CD4-positive, alpha-beta T cell treated with Interleukin-2 at 100 ng/mL for 4 hours (primary cell): ENCODE measurements at regions not wholly inside any gene's neighbourhood (a gene's known extent, or its start where the extent isn't known, plus 50 kb on each side); places are given as distances from the start of the nearest gene placed in this dataset.
"Not testable (repeated sequence)": the region's sequence is repeated elsewhere in the genome, so short reads cannot be mapped to it uniquely, and the experiment has no call there.

Experiments used
- DNase-seq: peaks from one replicate; pipeline ENCODE4 v3.0.0-alpha.2; 2020; ENCODE audit warnings: low spot score

DNA sequence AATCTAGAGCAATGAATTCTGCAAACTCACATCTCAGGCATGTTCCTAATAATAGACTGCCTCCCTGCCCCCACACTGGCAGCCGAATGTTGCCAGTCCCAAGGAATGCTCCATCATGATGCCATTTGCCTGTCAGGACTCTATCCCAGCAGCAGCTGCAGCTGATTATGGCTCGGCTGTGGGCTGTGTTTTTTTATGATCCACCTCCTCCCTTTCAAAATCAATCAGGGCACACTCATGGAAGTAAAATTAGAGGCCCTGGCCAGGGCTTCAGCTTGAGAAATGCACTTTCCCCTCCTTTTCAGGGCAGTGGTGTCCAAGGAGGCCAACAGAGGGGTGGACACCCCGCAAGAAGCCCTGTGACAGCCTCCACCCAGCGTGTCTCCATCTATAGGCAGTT is 176.7 kb upstream of the S1PR3 start:
- no peak for DNase-seq

DNA sequence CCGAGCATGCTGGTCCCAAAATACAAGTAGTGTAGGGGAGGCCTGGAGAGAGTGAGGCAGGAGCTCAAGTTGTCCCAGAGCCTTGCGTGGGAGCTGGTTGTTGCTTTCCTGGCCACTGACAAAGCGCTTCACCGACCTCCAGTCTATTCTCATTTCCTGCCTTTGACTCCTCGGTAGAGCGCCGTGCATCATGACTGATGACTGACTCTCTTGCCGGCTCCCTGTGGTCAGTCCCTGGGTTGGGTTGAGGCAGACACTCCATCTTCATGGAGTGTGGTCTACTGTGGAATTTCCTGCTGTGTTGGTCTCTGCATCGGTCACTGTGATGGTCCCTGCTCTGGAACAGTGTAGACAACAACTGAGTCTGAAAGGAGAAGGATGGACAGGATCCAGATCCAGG is 175.1 kb upstream of the S1PR3 start:
- DNase-seq: no peak

DNA sequence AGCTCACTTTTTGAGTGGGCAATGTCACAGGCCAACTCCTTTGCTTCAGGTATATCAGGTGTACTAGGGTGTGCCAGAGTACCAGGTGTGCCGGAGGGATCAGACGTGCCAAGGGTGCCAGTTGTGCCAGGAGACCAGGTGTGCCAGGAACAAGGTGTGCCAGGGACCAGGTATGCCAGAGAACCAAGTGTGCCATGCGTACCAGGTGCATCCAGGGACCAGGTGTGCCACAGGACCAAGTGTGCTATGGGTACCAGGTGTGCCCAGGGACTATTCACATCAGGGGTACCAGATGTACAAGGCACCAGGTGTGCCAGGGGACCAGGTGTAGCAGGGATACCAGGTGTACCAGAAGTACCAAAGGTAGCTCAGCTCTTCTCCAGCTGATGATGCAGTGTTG is 174.7 kb upstream of the S1PR3 start:
- no peak for DNase-seq

- no peak for DNase-seq
Measured at GRCh38 chr9:88817628-88818027, 173.6 kb upstream of the S1PR3 start.

DNA sequence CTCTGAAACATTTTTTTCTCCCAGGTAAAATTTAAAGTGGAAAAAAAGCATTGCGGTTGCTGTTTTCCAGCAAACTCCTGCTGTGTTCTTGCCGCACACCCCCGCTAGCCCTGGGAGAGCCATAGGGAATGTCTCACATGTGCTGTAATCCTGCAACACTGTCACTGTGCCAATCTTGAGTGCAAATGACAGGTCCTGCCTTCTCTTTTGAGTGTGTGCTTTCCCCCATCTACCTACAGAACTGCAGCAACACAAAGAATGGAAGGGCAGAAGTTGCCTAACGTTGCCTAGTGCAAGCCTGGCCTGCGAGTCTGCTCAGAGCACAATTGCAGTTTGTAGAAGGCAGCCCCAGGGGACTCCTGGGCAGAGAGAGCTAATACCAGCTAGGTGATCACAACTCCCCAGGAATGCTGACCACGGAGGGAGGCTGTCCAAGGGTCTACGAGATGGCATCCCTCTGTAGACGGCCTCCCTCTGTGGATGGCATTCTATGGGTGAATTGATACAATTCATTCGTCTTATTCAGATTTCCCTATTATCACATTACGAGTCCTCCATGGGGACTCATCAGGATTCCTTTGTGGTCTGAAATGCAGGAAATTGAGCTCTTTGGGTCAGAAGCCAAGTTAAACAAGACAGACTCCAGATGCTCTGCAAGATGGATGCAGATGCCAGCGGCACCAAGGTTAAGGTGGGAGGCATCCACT is 172.6 kb upstream of the S1PR3 start:
- no peak for DNase-seq

DNA sequence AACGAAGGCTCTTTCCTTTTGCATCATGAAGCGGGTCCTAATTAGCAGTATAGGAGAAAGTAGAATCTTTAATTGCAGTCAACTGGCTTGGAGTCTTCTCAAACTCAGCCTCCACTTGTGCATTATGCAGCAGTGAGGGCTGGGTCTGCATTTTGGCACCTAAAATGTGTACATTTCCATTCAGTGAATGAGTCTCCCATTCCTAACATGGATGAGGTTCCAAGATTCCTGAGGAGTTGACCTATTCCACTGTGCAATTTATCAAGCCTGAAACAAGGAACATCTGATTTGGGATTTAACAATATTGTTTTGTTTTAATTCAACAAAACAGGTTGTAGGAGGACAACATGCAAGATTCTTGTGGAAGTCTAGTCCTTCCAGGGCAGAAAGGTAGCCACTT is 171.8 kb upstream of the S1PR3 start:
- no peak for DNase-seq

DNA sequence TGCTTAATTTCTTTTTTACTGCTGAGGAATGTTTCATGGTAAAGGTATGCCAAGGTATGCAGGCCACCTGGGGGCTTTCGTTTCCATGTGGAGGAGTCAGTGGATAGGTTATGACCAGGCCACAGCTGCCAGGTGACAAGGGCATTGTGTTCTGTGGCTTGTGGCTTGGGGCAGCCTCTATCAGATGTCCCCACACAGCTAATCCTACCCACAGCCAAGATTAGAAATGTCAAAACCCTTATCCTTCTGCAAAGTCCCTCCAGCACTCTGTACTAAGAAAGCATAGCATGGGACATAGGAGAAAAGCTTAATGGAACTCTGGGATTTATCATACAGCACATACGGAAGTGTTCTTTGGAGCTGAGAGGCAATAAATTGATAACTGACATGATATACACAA is 171.2 kb upstream of the S1PR3 start:
- no peak for DNase-seq

DNA sequence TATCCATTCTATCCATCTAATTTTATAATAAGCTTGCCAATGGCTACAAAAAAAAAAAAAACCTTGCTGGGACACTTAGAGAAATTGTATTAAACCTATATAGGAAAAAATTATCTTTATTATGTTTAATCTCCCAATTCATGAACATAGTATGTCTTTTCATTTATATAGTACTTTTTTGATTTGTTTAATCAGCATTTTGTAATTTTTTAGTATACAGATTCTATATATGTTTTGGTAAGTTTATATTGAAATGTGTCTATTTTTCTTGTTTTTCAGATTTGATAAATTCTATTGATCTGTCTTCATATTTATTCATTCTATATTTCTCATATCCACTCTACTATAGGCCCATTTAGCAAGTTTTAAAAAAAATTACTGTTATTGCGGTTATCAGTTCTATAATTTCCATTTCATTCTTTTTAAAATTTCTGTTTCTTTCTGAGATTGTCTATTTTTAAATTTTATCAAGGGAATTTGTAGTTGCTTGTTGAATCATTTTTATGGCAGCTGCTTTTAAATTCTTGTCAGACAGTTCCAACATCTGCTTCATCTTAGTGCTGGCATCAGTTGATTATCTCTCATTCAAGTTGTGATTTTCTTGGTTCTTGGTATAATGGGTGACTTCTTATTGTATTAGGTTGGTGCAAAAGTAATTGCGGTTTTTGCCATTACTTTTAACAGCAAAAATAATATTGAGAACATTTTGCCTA is 170.1 kb upstream of the S1PR3 start:
- DNase-seq: no peak

DNA sequence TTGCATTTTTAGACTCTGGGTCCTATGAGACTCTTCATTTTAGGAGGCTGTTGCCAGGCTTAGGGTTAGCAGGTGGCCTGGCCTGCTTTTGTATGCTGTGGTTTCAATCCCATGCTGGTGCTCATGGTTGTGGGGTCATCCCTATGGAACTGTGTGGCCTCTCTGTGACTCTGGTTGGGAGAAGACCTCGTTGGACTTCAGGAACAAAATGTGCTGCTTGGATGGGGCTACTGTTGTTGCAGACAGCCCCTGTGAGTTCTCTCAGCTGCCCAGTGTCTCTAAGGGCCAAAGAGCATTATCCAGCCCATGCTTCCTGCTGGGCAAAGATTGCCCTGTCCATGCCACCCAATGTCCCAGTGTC is 169.5 kb upstream of the S1PR3 start:
- no peak for DNase-seq

DNA sequence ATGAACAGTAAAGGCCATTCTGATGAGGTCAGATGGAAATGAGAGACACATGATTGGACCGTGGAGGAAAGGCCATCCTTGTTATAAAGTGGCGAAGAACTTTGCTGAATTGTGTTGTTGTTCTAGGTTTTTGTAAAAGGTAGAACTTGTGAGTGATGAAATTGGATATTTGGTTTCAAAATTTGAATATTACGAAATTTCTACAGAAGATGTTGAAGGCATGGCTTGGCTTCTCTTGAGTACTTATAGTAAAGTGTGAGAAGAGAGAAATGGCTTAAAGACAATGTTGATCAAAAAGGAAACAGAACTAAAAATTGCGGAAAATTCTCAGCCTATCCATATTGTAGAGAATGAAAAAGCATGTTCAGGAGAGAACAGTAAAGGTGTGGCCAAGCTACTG is 166.6 kb upstream of the S1PR3 start:
- DNase-seq: no peak

DNA sequence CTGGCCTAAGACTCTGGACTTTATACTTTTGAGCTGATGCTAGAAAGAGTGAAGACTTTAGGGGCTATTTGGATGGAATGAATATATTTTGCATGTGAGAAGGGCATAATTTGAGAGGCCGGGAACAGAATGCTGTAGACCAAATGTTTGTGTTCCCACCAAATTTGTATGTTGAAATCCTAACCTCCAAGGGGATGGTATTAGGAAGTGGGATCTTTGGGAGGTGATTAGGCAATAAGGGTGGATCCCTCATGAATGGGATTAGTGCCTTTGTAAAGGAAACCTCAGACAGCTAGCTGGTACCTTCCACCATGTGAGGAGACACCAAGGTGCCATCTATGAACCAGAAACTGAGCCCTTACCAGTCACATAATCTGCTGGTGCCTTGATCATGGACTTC is 165.1 kb upstream of the S1PR3 start:
- no peak for DNase-seq

GRCh38 chr9:88826771-88827181 is 164.5 kb upstream of the S1PR3 start:
- no peak for DNase-seq

DNA sequence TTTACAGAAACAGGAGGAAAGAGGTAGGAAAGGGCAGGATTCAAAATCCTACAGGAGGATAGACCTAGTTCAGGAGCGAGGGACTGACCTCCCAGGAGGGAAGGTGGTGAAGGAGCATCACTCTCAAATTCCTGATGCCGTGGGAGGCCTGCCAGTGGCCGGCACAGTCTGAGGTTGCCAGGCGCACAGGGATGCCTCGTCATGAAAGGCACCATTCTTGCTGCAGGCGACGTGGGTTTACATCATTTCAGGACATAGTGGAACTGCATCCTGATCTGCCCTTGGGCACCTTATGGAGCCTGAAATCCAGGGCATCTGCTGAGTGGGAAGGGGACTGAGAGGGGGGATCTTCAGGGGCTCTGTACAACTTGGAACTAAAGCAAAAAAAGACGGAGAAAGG is 163.2 kb upstream of the S1PR3 start:
- no peak for DNase-seq

DNA sequence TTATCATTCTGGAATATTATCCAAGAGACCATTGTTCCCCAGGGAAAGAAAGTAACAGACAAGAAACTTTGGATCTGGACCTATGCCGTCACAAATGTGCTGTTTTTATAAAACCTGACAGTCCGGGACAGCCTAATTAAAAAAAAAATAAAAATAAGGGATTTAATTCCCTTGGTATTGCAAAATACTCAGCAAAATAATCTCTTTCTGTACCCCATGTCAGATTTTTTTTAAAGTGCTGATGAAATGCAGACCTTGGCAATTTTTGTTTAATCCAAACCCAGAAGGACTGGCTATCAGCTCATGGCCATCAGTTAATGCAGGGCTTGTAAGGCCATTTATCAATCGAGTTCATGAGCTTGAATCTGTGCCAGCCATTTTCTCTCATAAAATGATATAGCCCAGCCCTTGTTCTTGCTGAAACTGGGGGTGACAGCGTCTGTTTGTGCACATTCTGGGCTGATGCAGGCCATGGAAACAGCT is 162.7 kb upstream of the S1PR3 start:
- no peak for DNase-seq

DNA sequence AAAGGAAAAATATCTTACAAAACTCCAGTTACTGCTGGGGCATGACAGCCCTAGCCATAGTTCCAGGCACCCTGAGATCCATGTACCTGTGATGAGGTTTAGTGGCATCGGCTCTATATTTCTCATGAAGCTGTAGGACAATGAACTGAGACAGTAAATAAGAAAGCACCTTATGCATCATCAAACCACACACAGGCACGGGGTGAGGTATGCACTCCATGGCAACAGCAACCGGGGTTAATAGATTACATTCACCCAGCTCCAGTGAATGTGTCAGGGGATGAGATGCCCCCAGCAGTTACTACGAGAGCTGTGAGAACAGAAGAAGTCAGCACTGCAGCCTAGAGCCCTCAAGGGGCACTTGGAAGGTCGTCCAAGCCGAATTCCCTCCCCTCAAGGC is 162.0 kb upstream of the S1PR3 start:
- DNase-seq: no peak

DNA sequence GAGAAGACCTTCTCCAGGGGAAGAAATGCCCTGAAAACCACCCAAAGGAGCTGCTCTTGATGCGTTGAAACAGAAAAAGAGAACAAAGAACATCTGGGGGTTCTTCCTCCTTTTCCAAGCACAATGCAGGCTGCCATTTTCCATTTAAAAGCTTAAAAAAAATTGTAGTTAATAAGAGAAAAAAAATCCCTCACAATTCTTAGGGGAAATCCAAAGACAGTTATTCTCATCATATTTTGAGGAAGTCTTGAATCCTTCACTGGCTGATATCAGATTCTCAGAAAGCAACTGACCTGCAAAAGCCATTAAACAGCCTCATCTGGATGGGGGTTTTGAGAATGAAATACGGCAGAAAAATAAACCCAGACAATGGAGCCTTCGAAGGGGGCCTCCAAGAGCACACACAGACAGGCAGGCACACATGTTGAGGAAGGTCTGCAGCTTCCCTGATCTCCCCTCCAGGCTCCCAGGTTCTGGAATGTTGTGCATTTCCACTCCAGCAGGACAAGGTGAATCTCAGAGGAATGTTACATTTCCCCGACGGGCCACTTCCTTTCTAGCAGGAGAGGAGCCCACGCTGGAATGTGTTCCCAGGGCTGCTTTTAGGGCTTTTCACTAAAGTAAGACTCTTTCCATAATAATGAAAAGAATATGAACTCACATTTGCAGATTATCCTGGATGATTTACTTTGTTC is 159.4 kb upstream of the S1PR3 start:
- DNase-seq: no peak

DNA sequence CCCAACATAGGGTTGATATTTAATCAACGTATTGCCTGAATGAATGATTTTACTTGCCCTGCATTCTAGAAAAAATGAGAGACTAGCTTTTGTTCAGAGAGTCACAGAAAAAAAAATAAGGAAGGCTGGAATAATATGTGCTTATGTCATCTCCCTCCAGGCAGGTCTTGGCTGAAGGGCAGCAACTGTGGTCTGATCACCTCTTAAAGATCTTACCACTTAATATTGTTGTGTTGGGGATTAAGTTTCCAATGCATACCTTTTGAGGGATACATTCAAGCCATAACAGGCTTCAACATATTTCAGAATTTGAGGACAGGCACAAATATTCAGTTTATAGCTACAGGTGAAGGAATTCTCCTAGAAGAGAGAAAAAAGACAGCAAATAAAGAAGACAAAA is 157.3 kb upstream of the S1PR3 start:
- no peak for DNase-seq

DNA sequence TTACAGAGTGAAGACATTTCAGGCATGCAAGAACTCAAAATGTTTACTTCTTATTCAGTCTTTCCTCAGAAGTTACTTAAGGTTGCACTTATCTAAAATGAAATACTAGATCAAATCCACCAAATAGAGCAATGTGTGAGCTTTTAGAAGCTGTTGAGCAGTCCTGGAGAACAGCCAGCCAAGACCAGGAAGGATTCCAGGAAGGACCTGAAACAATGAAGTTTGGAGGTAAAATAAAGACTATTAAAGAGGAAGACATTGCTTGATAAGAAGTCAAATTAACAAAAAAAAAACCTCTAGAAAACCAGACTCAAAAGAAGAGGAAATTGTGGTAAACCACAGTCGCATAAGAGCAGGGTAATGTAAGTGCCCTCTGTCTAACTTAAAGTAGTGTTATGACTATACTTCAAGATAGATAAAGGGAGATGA is 156.2 kb upstream of the S1PR3 start:
- peak; percentile 26 for DNase-seq

DNA sequence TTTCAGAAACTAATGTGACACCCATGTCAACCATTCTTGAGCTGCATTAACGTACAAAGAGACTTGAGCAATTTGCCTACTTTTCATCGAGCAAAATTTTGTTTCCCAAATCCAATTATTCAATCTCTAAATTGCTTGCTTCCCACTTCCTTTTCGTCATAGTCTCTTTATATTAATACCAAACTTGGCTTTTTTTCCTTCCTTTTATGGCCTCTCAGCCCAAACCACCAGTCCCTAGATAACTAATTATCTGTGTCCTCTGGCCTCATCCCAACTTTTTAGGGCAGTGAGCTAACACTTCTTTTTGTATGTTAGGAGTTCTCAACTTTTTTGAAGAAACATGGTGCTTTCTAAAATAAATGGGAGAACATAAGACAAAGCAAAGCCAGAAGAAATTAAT is 155.5 kb upstream of the S1PR3 start:
- no peak for DNase-seq

- no peak for DNase-seq
Measured at GRCh38 chr9:88837731-88838130, 153.5 kb upstream of the S1PR3 start.

- not testable (repeated sequence) for DNase-seq
Measured at GRCh38 chr9:88849878-88850277, 141.4 kb upstream of the S1PR3 start.

DNA sequence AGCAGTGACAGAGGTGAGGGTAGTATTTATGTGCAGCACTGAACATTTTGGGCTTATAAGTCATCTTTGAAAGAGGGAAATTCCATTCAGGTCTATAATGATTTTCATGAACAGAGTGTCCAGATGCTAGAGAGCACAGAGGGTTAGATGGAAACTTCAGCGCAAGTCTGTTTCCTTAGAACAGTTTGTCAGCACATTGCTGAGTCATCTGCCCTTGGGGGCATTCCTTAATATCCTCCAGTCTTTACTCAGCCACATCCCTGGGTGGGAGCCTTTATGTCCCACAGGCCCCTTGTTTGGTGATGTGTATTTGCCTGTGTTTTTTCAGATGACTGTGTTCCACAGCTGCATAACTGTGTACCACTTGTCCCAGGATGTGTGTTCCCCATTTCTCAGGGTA is 138.5 kb upstream of the S1PR3 start:
- DNase-seq: no peak

GRCh38 chr9:88870627-88871026 is 120.6 kb upstream of the S1PR3 start:
- no peak for DNase-seq
